ENCODE measurements at regions not wholly inside any gene's neighbourhood (a gene's known extent, or its start where the extent isn't known, plus 50 kb on each side); places are given as distances from the start of the nearest gene placed in this dataset.

DNA sequence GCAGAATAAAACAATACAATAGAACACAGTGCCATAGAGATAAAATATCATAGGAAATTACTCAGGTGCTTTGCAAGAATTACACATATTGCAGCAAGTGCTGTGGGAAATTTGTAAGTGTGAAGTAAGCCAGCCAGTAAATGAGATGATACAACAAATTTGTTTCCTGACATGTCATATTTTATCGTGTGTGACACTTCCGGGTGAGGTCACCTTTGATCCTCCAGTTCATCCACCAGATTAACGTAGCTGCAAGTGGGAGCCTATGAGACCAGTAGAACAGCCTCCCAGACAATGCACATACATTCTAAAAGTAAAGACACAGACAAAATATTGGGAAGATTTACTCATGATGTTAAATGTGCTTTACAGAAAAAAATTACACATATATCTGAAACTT lies 72.2 kb downstream of the PRDM9 start:
- 34% methylated on average over 3 of the region's 3 CpGs for whole genome bisulfite sequencing (ENCODE audit: insufficient coverage, insufficient replicate concordance, low lambda C conversion rate, missing lambda C conversion rate)
- no peaks in the 10 kb centered on the region for H4K20me1 ChIP-seq (ENCODE audit: control insufficient read depth, insufficient read depth)
- no TSS peak for BruUV-seq (replicated peaks)
- intact Hi-C loops (cut with micrococcal nuclease; ENCODE audit: unreplicated experiment): no loop called here
- DNase-seq (ENCODE audit: low read depth, low spot score) (no peak), ATAC-seq (no peak), FAIRE-seq (no peak)
- no peak overlapping the region for H3K4me2 ChIP-seq (ENCODE audit: control insufficient read depth, insufficient read depth)
- ChIA-PET CTCF (interaction anchor here (0.6 kb wide), 1 partner anchor 13 kb away, joined by 4 read pairs; no protein-coding TSS in a partner anchor), RAD21 (ENCODE audit: unreplicated experiment) (no interaction called here), SMC1A (ENCODE audit: uncharacterized antibody, unreplicated experiment) (no interaction called here), POLR2A (no interaction called here)
- no peaks in the 10 kb centered on the region for H3K27me3 ChIP-seq (replicated peaks in 1 of 2; ENCODE audit: control insufficient read depth in 2 of 2, insufficient read depth in 2 of 2, low read length in 1 of 2)
- H3K4me1 ChIP-seq (ENCODE audit: control insufficient read depth, insufficient read depth, low read length): no peaks in the 10 kb centered on the region
- H3K4me3 ChIP-seq: no peak overlapping the region
- TF ChIP-seq MEF2B (IDR thresholded peaks at IDR 0.05; ENCODE audit: partially characterized antibody, poor library complexity, severe bottlenecking) (no peak), MYC (IDR thresholded peaks at IDR 0.05; ENCODE audit: insufficient read depth, insufficient read length, insufficient replicate concordance, low read length, severe bottlenecking) (no peak), ZNF207 (IDR thresholded peaks at IDR 0.05; ENCODE audit: borderline replicate concordance) (no peak), POLR2AphosphoS5 (IDR thresholded peaks at IDR 0.05; ENCODE audit: low read length) (no peak), POU2F2 (IDR thresholded peaks at IDR 0.05; ENCODE audit: borderline replicate concordance, low read depth, low read length) (no peak), IKZF1 (conservative IDR thresholded peaks at IDR 0.05) (no peak), MXI1 (IDR thresholded peaks at IDR 0.05; ENCODE audit: low read depth, low read length) (no peak), BHLHE40 (IDR thresholded peaks at IDR 0.05; ENCODE audit: borderline replicate concordance in 1 of 2, low read depth in 2 of 2, low read length in 1 of 2) (no peak), NR2C1 (IDR thresholded peaks at IDR 0.05) (no peak), CEBPB (IDR thresholded peaks at IDR 0.05; ENCODE audit: borderline replicate concordance in 1 of 2, low read depth in 2 of 2, low read length in 2 of 2) (no peak), EED (IDR thresholded peaks at IDR 0.05; ENCODE audit: low read depth) (no peak)
- TF ChIP-seq, protein P1, sequence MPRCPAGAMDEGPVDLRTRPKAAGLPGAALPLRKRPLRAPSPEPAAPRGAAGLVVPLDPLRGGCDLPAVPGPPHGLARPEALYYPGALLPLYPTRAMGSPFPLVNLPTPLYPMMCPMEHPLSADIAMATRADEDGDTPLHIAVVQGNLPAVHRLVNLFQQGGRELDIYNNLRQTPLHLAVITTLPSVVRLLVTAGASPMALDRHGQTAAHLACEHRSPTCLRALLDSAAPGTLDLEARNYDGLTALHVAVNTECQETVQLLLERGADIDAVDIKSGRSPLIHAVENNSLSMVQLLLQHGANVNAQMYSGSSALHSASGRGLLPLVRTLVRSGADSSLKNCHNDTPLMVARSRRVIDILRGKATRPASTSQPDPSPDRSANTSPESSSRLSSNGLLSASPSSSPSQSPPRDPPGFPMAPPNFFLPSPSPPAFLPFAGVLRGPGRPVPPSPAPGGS (IDR thresholded peaks at IDR 0.05; ENCODE audit: borderline replicate concordance, insufficient read depth, low read depth, low read length, poor library complexity, severe bottlenecking): no peak
- TF ChIP-seq, protein P2, sequence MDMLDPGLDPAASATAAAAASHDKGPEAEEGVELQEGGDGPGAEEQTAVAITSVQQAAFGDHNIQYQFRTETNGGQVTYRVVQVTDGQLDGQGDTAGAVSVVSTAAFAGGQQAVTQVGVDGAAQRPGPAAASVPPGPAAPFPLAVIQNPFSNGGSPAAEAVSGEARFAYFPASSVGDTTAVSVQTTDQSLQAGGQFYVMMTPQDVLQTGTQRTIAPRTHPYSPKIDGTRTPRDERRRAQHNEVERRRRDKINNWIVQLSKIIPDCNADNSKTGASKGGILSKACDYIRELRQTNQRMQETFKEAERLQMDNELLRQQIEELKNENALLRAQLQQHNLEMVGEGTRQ (IDR thresholded peaks at IDR 0.05; ENCODE audit: borderline replicate concordance, low read depth, low read length): no peak
- no peaks in the 10 kb centered on the region for H3K36me3 ChIP-seq (ENCODE audit: control insufficient read depth in 2 of 2, insufficient read depth in 2 of 2, low read length in 1 of 2)
- H3K9ac ChIP-seq (ENCODE audit: control insufficient read depth, insufficient read depth, low read length): no peak overlapping the region
- H3K9me3 ChIP-seq (replicated peaks; ENCODE audit: control insufficient read depth, insufficient read depth, low read length): no peaks in the 10 kb centered on the region
- in situ Hi-C loops (cut with MboI): no loop called here
- H3K79me2 ChIP-seq (ENCODE audit: control insufficient read depth, insufficient read depth, low read length): no peaks in the 10 kb centered on the region
- no peak overlapping the region for H2AFZ ChIP-seq (ENCODE audit: control insufficient read depth, low read depth, low read length)
- no peak overlapping the region for H3K27ac ChIP-seq (ENCODE audit: control insufficient read depth, insufficient read depth)

Data from GM12878 (cell line).